ENCODE measurements at regions not wholly inside any gene's neighbourhood (a gene's known extent, or its start where the extent isn't known, plus 50 kb on each side); places are given as distances from the start of the nearest gene placed in this dataset.

DNA sequence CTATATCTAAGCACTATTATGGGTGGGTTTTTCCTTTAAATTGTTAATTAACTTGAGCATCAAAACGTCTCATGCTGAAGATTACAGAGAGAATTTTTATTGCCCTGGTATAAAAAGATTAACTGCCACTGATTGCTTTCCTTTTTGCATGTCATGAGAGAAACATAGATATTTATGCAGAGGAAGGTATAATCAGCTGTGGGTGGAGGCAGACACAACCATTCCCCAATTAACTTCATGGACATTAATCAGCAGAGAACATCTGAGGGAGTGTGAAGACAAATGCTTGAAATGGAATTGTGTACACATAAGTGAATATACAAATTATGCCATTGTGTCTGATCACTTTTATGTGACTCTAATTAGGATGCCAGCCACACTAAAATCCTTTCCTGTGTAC is 115.2 kb upstream of the CPHXL start:
- H3K4me3 ChIP-seq, result no peak overlapping the region
- H3K27ac ChIP-seq, result no peak overlapping the region
- H3K36me3 ChIP-seq (replicated peaks; ENCODE audit: insufficient read depth, low read depth), result no peaks in the 10 kb centered on the region
- H4K20me1 ChIP-seq (ENCODE audit: insufficient read depth, poor library complexity, severe bottlenecking), result no peaks in the 10 kb centered on the region
- H3K9me3 ChIP-seq (ENCODE audit: low read depth), result no peaks in the 10 kb centered on the region
- H3K4me2 ChIP-seq, result no peak overlapping the region
- H3K27me3 ChIP-seq, result no peaks in the 10 kb centered on the region
- 28% methylated on average over 1 of the region's 1 CpG for WGBS (ENCODE audit: low lambda C conversion rate, missing lambda C conversion rate)
- H2AFZ ChIP-seq, result no peak overlapping the region
- DNase-seq (ENCODE audit: low spot score), result no peak
- H3K9me2 ChIP-seq (replicated peaks; ENCODE audit: insufficient read depth), result no peaks in the 10 kb centered on the region
- H3K79me2 ChIP-seq, result no peaks in the 10 kb centered on the region
- TF ChIP-seq CTCF (IDR thresholded peaks at IDR 0.05; ENCODE audit: poor library complexity) (no peak), EZH2phosphoT487 (IDR thresholded peaks at IDR 0.05; ENCODE audit: low read depth, severe bottlenecking, unreplicated experiment) (no peak), EZH2 (IDR thresholded peaks at IDR 0.05; ENCODE audit: borderline replicate concordance) (no peak)
- H3K4me1 ChIP-seq (ENCODE audit: insufficient read depth), result no peaks in the 10 kb centered on the region

- Histone ChIP-seq H3K27ac (no peak overlapping the region), H3K79me2 (no peaks in the 10 kb centered on the region), H3K4me2 (no peak overlapping the region), H2AFZ (no peak overlapping the region), H4K20me1 (ENCODE audit: insufficient read depth, poor library complexity, severe bottlenecking) (no peaks in the 10 kb centered on the region), H3K9me2 (replicated peaks; ENCODE audit: insufficient read depth) (no peaks in the 10 kb centered on the region), H3K9me3 (ENCODE audit: low read depth) (no peaks in the 10 kb centered on the region), H3K4me3 (no peak overlapping the region), H3K36me3 (replicated peaks; ENCODE audit: insufficient read depth, low read depth) (no peaks in the 10 kb centered on the region), H3K27me3 (no peaks in the 10 kb centered on the region), H3K4me1 (ENCODE audit: insufficient read depth) (no peaks in the 10 kb centered on the region)
- 91% methylated on average over 1 of the region's 1 CpG for WGBS (ENCODE audit: low lambda C conversion rate, missing lambda C conversion rate)
- DNase-seq (ENCODE audit: low spot score), result no peak
- TF ChIP-seq EZH2 (IDR thresholded peaks at IDR 0.05; ENCODE audit: borderline replicate concordance), result no peak
- TF ChIP-seq CTCF (IDR thresholded peaks at IDR 0.05; ENCODE audit: poor library complexity), result no peak
Observed at GRCh38 chr16:75847172-75847571, 120.9 kb upstream of the CPHXL start.

GRCh38 chr16:75854152-75854551 is 127.9 kb upstream of the CPHXL start:
- no peaks in the 10 kb centered on the region for H4K20me1 ChIP-seq (ENCODE audit: insufficient read depth, poor library complexity, severe bottlenecking)
- no peak overlapping the region for H2AFZ ChIP-seq
- H3K4me2 ChIP-seq, result no peak overlapping the region
- no peak for TF ChIP-seq CTCF (IDR thresholded peaks at IDR 0.05; ENCODE audit: poor library complexity)
- TF ChIP-seq EZH2 (IDR thresholded peaks at IDR 0.05; ENCODE audit: borderline replicate concordance), result no peak
- no peak for TF ChIP-seq EZH2phosphoT487 (IDR thresholded peaks at IDR 0.05; ENCODE audit: low read depth, severe bottlenecking, unreplicated experiment)
- H3K4me3 ChIP-seq, result no peak overlapping the region
- H3K4me1 ChIP-seq (ENCODE audit: insufficient read depth), result no peaks in the 10 kb centered on the region
- H3K9me3 ChIP-seq (ENCODE audit: low read depth), result no peaks in the 10 kb centered on the region
- no peaks in the 10 kb centered on the region for H3K9me2 ChIP-seq (replicated peaks; ENCODE audit: insufficient read depth)
- H3K36me3 ChIP-seq (replicated peaks; ENCODE audit: insufficient read depth, low read depth), result no peaks in the 10 kb centered on the region
- no peaks in the 10 kb centered on the region for H3K27me3 ChIP-seq
- no peaks in the 10 kb centered on the region for H3K79me2 ChIP-seq
- peak; percentile 55 for DNase-seq (ENCODE audit: low spot score)
- H3K27ac ChIP-seq, result no peak overlapping the region
- WGBS (ENCODE audit: low lambda C conversion rate, missing lambda C conversion rate), result 28% methylated on average over 4 of the region's 4 CpGs

Data from hepatocyte (in vitro differentiated cells).